ENCODE measurements at regions not wholly inside any gene's neighbourhood (a gene's known extent, or its start where the extent isn't known, plus 50 kb on each side); places are given as distances from the start of the nearest gene placed in this dataset.

DNA sequence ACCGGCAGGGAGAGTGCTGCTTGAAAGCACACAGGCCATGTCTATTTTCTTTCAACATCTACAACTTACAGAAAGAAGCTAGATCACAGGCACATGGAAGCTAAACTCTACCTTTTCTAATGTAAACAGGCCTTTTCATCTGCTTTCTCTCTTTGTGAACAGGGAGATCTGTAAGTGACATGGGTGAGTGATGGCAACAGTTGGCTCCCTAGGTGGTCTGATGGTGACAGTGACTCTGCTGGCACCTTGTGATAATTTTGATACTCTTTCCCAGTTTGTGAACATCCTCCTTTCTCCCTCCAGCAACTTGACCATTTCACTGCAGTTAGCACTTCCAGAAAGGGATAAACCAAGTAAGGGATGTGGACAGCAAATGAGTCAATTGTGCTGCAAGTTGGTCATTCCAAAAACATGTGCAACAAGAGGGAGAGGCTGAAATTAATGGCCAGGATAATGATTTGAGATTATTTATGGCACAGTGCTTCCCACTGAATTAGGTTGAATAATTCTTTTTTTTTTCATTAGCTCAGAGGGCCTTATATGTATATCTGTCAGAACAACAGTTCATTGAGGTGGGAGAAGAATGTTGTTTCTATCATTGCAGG lies 89.5 kb downstream of the XCL2 start:
- DNase-seq: no peak

DNA sequence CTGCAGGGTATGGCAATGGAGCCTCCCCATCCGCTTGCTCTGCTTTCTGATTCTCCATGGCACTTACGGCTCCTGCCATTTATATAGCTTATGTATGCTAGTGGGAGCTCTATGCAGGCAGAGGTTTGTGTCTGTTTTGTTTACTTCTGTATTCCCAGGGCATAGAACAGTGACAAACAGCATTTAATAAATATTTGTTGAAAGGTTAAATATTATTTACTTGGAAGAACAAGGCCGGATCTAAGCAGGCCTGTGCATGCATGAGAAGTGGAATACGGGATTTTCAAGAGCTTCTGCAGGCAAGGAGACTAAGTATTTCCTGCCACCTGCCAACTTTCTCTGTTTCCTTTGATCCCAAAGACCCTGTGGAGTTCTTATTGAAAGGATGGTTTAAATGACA lies 90.7 kb downstream of the XCL2 start:
- no peak for DNase-seq

DNA sequence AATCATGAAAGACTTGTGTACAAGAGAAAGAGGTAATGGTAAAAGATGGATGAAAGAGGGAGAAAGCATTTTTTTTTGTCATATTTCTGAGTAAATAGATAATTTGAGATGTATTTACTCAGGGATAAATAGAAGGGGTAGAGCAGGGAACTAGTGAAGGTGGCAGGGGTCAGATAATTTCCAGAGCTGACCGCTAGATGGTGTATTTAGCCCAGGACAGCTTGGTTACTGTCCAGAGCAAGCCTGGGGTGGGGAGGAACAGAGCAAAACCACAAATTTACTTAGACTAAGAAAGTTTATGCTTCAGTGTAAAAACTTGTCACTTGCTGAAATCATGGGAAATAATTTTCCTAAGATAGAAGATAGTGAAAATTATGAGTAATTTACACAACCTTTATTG lies 91.5 kb downstream of the XCL2 start:
- no peak for DNase-seq

DNA sequence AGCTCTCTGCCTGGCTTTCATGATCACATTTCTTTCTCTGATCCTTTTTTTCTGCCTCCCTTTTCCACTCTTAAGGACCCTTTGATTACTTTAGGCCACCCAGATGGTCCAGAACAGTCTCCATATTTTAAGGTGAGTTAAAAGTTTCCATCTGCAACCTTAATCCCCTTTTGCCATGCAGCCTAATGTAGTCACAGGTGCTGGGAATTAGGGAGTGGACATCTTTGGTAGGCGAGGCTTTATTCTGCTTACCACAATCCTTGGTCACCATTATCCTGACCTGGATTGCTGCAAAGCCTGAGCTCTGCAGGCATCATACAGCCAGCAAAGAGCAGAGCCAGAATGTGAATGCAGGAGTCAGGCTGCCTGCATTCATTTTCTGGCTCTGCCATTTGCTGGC lies 95.9 kb downstream of the XCL2 start:
- DNase-seq: no peak

DNA sequence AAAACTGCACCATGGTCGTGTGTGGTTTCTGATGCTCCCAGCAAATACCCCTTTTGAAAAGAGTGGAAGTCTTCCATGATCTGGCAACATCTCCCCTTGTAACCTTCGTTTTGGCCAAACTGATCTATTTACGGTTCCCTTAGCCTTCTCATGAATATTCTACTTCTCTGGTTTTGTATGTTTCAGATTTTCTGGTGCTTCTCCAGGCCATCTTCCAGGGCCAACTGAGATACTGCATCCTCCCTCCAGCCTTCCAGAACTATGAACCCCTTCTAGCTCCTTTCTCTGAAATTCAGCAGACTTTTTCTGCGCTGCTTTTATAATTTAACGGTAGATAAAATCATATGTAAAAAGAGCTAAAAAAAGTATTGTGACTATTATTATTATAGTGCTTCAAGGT lies 97.7 kb downstream of the XCL2 start:
- no peak for DNase-seq

DNA sequence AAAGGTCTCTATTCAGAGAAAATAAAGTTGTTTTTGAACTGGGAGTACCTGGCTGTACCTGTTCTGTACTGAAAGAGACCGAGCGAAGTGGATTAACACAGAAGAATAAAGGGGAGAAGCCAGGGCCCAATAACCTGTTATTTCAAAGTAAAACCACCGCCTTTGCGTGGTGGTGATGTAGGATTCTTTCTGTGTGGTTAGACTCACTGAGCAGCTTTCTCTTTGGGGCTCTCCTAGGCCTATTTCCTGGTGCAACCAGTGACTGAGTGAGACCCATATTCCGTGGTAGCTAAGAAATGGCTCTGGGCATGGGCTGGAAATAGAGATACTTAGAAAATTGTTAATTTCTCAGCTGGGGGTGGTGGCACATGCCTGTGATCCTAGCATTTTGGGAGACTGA lies 99.9 kb downstream of the XCL2 start:
- peak; percentile 40 for DNase-seq

DNA sequence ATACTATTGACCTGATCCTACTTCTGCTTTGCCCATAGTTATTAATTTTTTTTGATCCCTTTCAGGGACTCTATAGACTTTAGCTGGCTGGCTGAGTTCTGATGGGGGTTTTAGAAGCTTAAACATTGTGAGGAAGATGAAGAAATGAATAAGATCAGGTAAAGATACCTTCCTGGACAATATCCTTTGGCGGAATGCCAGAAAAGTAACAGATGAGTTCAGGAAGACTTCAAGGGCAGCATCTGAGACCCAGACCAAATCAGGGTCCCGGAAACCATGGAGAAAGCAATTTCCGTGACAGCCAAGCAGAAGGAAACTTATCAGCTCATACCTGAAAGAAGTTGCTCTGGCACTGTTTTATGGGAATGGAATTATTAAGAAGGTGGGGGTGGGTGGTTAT lies 100.4 kb downstream of the XCL2 start:
- no peak for DNase-seq

DNA sequence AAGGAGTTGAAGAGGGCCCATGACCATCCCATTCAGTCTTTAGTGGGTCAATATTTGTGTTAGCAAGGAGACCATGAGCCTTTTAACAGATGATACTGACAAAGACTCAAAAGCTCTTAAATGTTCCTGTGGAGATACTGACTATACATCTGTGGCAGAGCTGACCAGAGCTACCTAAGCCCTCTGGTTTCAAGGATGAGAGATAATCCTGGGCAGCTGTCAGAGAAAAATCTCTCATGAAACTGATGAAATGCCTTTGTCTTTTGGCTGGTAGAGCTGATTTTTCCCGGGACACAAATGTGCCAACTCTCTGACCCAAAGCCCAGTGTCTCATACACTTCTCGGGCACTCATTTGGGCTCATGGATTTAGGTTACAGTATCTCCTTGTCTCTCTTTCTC lies 100.9 kb downstream of the XCL2 start:
- DNase-seq: no peak

DNA sequence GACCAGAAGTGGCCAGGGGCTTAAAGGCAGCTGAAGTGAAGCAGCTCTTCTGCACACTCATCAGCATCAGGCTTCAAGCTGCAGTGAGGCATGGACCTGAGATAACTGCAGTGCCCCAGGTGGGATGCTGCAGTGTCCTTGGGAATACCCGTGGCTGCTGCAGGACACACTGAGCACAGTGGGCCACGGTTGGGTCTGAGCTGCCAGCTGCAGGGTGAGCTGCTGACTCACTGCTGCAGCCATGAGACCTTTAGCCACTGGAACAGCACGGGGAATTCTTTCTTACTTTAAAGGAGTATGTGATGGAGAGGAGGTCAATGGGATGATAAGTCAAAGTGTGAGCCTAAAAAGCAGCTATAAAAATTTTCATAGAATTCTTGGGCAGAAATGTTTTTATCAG lies 102.1 kb downstream of the XCL2 start:
- no peak for DNase-seq

DNA sequence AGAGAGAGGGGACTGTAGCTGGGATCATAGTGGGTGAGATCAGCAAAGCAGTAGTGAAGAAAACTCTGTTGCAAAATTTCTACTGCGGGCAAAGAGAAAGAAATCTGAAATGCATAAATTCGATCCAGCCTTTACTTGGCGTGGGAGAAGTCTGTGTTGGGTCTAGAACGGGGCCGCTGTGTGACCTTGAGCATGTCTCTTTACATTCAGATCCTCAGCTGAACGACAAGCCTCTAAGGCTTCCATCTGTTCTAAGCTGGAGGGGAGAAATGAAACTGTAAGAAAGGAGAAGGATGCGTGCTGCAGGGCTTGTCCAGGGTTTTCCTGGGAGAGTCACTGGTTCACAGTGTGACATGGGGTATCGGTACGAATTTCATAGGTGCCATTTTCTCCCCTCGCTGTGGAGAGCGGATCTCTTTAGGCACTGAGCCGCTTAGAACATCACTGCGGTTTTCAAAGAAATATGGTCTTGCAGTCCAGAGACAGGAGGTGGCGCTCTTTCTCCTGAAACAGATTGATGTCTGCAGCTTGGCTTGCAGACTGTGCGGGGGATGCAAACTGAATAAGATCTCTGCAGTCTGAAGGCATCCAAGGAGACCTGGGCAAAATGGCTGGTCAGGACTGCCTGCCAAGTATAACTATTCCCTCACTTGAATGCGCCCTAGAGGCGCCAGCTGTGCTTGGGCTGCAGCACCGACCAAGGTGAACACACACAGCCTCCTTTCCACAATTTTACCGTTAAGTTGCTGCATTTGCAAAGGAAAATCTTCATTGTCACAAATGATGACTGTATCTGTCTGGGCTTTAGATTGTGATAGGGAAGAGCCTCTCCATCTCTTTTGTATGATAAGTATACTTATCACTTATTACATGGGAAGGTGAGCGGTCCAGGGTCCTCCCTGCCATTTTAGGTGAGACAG lies 104.1 kb downstream of the XCL2 start:
- peak; percentile 89 for DNase-seq

DNA sequence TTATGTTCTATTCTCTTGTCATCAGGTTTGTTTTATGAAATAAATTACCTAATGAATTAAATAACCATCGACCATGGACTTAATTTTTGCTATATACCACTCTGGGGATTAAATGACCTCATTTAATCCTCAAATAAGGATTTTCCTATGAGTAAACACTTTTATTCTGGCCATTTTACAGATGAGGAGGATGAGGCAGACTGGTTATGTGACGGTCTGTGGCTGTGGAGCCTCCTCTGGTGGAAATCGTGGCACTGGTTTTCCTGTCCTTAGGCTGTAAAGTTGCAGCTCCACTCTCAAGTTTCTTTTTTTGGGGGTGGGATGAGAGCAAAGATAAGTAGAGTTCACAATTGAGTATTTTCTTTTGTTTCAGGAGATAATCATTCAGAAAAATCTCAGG lies 105.2 kb downstream of the XCL2 start:
- no peak for DNase-seq

DNA sequence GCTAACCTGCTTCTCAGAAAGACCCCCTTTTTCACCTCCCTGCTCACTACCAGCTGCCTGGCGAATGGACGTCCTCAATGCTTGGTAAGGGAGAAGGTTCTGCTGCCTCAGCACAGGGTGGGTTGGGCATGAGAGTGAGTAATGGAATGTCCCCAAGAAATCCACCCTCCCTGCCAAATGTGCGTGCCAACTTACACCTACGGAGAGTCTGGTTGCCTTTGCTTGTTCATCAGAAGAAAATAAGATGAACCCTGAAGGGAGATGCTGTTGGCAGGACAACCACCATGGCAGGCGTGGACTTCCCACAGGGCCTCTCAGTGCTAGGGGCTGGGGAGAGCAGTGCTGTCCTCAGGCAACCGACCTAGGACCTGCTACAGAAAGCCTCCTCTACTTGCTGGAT lies 106.0 kb downstream of the XCL2 start:
- DNase-seq: no peak

DNA sequence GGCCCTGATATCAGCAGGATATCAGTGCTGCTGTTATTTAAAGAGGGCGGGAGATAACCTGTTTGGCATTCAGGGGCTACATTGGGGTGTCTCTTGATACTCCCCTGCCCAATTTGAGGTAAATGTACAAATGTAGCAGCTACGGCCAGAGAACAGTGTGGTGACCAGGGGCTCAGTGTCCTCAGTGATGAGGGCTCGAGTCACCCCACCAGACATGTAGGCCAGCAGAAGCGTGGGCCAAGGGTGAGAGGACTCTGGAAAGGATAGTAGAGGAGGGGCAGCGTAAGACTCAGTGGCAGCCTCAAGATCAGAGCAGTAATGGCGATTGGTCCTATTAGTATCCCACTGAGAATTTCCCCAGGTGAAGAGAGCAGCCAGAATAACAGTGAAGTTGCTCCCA lies 108.4 kb downstream of the XCL2 start:
- DNase-seq: no peak

DNA sequence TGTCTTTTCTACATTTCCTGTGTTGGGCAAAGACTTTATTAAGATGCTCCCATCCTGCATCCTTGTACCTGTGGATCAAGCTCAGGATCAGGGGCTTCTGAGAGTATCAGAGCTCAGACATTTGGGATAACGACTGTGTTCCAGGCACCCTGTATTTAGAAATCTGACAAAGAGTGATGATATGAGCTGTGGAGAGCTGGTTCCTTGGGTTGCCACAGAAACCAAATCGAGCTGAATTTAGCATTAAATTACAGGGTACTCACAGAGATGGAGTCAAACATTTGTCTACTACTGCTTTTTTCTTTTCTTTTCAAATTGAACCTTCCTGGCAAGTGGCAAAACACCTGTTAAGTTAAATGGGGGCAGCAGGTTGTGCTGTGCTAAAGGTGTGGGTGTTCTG lies 110.6 kb downstream of the XCL2 start:
- no peak for DNase-seq

DNA sequence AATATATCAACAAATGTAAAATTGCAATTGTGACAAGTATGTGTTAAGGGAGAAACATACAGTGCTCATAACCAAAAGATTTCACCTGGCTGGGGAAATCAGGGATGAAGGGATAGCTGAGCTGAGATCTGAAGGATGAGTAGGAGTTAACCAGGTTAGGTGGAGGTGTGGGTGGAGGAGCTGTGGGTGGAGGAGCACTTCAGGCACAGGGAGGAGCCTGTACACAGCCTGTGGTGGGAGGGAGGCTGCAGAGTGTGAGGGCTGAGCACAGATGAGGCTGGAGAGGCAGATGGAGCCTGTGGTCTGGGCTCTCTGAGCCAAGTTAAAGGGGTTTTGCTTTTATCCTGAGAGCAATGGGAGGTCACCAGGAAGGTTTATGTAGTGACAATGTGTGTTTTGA lies 111.9 kb downstream of the XCL2 start:
- DNase-seq: no peak

DNA sequence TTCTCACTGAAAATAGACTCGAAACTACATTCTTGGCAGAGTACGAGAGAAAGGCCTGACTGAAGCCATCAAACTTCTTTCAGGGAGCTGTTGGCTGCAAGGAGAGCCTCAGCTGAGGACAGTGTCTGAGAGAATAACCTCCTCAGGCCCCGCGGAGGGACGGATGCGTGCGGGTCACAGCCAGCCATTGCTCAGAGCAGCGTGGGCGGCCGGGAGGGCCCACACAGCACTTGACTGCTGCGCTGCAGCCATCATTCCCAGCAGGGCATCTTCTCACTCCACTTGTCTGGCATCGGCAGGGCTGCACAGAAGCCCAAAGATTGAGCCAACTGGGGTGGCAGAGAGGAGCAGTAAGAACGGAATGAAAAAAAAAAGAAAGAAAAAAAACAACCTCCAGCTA lies 113.5 kb downstream of the XCL2 start:
- no peak for DNase-seq

DNA sequence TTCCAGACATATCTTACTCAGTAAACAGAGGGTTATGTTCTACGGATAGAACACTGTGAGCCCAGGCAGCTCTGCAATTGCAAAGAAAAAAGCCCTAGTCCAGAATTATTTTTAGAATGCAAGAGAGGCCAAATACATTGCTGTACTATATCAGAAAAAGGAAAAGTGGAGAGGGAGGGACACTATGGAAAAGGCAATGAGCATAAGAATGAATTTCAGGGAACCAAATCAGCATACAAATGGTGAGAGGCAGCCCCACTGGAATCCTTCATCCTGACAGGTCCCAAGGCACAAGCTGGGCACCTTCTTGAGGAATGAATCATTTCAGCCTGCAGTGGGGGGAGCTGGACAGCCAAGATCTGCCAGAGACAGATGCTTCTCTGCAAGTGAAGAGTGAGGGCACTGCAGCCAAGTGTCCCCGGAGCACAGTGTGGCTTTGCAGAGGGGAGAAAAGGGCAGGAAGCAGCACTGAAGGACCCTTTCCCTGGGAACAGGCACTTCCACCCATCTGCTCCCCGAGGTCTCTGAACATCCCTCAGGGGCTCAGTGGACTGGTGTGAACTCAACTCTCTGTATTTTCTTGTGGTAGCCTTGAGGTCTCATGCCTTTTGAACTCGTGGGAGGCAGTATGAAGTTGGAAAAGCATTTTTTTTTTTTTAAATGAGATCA lies 115.6 kb downstream of the XCL2 start:
- no peak for DNase-seq

DNA sequence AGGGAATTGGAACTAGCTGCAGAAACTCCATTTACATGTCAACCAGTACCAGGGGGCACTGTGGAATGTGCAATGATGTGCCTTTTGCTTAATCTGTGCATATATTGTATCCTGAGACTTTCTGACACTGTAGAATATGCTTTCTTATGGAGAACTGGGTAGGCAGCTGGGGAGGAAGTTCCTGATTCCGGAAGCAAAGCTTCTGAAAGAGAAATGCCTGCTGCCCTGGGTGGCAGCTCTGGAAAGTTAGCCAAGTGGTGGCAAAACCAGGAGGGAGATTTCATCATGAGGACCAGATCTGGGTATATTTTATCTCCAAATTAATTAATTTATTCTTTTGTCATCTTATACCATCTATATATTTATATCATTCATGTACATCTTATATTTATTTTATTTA lies 116.7 kb downstream of the XCL2 start:
- no peak for DNase-seq

DNA sequence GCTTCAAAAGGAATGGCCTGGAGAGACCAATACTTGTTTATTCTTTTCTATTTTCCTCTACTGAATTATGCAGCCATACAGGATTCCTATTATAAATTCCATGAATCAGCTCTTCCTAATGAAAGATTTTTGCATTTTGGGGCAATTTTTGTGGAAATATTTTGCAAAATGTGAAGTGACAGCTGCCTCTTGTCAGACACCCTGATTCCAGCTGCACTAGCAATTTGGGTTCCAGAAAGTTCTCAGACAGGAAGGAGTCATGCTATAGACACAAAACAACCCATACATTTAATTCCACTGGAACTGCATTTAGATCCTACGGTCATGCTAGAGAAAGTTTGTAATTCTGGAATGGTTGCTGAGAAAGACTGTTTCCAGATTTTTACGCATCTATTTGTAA lies 119.5 kb downstream of the XCL2 start:
- DNase-seq: no peak

DNA sequence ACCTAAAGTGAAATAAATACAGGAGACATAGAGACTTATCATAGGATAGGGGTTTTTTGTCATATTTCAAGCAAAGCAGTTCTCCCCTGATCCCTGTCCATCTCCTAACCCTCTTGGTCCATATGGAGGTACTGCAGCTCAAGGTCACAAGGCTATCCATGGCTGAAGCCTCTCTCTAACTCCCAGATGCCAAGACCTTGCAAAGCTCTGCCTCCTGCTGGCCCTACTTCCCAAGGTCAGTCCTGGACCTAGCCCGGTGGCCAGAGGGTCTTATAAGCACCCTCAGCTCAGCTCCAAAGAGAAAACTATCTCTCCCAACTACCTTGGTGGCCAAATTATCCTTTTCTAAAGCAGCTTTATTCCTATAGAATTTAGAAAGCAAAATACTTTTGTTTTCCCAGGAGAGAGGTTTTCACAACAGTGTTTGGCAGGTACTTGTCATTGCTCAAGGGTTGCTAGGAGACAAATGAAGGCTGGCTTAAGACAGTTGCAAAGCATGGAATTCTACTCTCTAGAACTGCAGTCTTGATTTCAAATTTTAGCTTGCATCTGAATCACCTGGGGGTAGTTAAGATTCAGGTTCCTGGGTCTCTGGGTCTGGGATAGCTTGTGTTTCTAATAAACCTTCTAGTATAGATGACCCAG lies 121.5 kb downstream of the XCL2 start:
- no peak for DNase-seq

DNA sequence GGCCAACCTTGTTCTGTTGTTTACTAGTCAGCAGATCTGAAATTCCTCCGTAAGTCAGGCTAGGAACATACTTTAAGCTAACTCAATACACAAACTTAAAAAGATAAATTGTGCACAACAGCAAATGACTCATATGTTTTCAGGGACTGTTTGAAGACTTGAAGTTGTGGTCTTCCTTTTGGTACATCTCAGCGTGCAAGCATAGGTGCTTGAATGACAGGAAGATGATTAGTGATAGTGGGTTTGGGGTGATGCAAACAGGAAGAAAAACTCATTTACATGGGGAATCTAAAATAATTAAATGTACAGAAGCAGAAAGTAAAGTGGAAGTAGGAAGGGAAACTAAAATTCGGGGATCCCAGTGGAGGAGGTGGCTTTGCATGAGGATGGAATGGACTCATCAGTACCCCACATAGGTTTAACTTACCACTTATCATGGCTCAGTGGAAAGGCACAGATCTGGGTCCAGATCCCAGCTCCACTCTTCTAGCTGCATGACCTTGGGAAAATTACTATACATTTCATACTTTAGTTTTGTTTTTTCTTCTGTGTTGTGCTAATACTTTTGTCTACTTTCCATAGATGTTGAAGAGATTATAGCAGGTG lies 122.3 kb downstream of the XCL2 start:
- DNase-seq: peak; percentile 62

DNA sequence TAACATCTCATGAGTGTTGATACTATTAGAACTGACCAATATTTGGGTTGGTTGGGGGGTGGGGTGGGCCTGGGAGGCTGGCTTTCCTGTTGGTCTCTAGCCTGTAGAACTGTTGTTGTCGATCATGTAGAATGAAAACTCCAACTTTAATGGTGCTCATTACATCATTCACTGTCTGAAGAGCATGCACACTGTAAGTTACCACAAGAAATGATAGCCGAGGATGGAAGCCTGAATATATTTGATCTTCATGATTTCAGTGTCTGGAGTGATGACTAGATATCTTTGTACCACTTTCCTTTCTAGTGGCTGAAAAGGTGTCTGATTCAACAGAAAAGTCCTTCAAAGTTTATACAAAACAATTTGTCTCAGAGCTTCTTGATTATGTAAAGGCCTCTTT lies 123.6 kb downstream of the XCL2 start:
- no peak for DNase-seq

DNA sequence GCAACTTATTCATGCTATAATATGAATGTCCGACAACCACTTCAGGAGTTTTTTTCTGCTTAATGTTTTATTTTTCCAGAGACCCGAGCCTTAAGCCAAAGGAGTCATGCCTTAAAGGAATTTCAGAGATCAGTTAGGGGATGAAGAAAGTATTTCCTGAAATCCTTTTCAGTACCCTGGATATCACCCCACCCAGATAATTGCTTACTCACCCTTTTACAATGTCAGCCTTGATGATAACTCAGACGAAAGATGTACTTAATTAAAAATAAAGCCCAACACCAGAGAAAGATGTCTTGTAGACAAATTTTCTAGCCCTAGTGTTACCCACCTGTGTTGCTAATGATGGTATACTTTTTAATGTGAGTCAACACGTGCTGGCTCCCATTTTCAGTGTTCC lies 124.1 kb downstream of the XCL2 start:
- DNase-seq: no peak

All from CD4-positive, alpha-beta T cell treated with Interleukin-10 for 1 hour (primary cell).